ENCODE measurements at regions not wholly inside any gene's neighbourhood (a gene's known extent, or its start where the extent isn't known, plus 50 kb on each side); places are given as distances from the start of the nearest gene placed in this dataset.
"Not testable (repeated sequence)": the region's sequence is repeated elsewhere in the genome, so short reads cannot be mapped to it uniquely, and the experiment has no call there.

DNA sequence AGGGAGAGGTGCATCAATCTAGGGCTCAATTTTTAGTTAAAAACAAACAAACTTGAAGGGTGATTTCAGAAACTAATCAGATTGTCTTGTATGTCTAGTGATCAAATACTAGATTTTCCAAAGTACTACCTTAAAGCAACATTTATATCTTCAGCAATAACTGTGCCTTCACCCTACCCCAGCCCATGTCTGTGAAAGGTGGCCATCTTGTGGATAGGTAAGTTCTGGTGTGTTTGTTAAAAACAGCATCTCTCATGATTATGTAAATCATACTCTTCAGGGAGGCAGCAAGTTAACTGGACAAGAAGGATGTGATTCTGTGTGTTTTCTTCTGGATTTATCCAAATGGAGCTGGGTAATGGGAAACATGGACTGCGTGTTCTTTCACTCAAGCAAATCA, 81.4 kb upstream of the ACSL1 start:
- DNase-seq (ENCODE audit: low spot score) = no peak

DNA sequence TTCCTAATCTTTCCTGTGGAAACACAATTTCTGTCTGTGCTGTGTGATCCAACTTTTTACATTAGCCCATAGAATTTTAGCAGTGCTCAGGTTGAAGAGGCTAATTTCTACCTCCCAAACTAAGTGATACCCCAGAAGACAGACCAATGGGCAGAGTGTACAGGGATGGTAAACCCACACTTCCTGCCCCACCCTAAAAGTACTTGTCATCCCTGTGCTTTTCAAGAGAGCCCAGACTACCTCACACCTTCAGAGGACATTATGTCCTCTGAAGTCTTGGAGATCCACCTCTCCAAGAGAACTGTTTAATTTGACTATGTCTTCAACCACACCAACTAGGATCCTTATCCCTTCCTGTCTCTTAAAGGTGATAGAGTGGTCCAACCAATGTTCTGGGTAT, 82.0 kb upstream of the ACSL1 start:
- DNase-seq (ENCODE audit: low spot score) = no peak

DNA sequence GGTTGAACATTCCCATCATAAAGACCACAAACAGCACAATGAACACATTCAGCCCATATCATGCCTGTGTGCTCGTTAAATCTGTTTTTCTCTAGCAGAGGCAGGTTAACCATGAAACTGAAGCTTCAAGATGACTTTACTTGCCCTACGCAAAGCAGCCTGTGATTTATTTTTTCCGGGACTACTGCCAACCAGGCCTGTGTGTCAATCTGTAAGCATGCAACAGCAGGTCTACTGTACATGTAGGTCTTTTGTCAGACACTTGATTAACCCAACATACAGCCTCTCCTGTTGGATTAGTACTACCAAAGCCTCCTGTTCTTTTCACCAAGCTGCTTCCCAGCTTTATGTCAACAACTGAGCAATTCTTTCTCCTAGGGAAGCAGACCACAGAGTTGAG, 85.5 kb upstream of the ACSL1 start:
- no peak for DNase-seq (ENCODE audit: low spot score)

DNA sequence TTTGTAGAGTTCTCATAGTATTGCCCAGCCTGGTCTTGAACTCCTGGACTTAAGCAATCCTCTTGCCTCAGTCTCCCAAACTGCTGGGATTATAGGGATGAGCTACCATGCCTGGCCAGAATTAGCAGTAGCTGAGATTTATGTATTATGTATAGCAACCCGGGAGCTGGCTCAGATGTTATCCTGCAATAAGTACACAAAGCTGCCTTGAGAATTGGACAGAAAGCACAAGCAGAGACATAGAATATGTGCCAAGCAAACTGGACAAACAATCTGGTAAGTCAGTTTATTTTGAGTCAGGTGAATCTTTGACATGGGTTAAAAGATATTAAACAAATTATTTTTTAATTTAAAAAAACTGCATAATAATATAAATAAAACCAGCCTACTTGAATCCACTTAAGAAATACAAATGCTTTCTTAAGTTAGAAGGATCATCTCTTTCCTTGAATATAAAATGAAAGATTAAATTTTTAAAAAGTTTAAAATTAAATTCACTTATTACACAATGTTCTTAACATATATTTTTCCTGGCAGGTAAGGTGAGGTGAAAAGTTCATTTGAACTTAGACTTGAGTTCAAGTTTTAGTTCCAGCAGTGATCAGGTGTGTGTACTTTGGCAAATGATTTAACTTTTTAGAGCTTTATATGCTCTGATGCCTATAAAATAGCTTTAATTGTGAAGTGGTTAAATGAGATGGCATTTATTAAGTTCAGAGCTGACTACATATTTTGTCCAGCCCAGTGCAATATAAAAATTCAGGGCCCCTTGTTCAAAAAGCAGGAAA, 87.8 kb upstream of the ACSL1 start:
- no peak for DNase-seq (ENCODE audit: low spot score)

DNA sequence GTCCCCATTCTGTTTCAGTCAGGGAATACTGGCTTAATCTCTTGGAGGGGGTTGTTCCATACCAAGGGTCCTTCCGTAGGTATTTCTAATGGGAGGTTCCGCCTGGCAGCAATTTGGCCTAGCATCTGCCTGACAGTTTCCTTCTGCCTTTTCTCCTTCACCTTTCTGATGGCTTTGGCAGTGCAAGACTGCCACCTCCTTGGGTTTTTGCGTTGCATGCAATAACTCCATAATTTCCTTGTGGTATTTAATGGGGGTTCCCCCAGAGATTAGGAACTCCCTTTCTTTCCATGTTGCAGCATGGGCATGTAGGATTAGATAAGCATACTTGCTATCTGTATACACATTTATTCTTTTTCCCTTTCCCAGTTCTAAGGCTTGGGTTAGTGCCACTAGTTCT, 93.0 kb upstream of the ACSL1 start:
- DNase-seq (ENCODE audit: low spot score) = not testable (repeated sequence)

DNA sequence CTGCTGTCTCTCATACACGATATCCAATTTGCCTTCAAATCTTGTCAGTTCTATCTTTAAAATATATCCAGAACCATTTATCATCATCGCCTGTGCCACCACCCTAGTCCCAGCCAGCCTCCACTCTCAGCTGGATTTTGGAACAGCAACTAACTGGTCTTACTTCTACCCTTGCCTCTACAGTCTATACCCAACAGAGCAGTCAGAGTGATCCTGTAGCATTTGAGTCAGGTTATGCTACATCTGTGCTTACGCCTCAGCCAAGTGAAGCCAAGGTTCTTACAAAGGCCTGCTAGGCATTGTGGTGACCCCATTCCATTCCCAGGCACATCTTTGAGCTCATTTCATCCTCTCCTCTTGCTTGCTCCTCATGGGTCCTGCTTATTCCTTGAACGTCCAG, 95.7 kb upstream of the ACSL1 start:
- no peak for DNase-seq (ENCODE audit: low spot score)

DNA sequence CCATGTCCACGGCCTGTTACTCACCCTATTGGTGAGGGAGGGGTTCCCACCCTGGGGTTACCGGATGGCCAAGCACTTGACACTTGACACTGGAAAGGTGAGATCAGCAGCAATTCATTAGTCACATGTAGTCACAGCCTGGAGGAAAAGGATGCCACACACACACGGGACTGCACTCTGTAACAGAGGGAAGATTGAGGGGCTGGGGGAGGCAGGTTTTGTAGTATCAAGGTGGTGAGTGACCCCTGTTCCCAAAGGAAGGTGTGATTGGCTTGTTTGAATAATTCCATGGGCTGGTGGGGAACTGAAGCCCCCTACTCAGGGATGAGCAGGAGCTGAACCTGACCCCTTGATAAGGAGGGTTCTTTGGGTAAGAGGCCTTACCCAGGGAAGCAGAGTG, 96.0 kb upstream of the HELT start:
- no peak for DNase-seq (ENCODE audit: low spot score)

DNA sequence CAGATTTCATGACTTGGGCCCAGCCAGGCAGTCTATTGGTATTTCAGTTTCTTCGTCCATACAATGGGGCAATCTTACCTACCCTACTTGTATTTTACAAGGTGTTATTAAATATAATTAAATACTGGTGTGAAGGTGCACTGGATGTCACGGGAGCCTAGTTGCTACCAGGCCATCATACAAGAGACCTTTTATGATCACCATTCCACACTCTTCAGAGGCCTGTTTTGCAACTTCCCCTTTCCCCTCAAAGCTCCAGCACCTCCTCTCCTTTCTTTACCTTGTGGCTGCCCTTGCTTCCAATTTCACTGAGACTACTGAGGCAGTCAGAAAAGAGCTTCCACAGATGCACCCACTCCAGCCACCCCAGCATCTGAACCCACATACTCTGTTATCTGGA, 93.8 kb upstream of the HELT start:
- DNase-seq (ENCODE audit: low spot score) = no peak

DNA sequence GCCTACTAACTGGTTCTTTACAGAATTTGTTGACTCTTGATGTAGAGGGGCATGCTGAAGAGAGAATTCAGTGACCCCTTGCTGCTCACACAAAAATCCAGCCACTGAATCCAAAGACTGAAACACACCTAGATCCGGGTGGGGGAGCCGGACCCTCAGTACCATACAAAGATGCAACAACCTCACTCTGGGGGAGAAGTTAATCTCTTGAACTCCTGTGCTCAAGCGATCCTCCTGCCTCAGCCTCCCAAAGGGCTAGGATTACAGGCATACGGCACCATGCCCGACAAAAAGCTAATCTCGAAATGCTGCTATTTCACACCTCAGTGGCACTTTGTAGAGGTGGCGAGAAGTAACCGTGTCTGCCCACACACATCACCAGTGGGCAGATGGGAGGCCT, 88.8 kb upstream of the HELT start:
- no peak for DNase-seq (ENCODE audit: low spot score)

DNA sequence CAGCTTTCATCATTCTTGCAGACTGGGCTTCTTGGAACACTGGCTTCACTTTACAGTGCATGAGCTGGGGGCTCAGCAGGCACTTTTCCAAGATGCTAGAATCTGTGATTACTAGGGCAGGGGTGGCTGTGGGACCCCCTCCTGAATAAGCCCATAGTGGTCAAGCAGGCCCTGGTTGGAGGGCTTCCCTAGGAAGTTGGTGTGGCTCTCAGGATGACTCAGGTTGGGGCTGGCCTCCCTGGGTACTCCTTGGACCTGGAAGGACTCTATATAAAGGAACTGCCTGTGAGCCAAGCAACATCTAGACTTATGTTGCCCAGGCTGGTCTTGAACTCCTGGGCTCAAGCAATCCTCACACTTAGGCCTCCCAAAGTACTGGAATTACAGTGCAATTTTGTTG, 88.3 kb upstream of the HELT start:
- no peak for DNase-seq (ENCODE audit: low spot score)

DNA sequence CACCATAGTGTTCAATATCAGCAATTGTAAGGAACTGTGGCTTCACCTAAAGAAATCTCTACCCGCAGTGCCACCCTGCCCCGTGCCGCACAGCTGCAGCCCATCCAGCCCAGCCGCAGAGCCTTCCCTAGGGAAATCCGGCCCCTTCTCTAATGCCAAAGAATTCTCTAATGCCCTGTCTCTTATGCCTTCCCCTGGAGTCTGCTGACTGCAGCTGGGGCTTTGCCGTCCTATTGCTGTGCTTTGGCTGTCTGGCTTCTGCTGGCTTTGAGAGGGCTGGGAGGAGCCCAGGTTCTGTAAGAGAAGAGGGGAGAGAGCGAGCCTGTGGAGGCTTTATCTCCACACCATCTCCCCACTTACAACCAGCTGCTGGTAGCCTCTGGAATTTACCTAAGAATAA, 85.9 kb upstream of the HELT start:
- DNase-seq (ENCODE audit: low spot score) = no peak

DNA sequence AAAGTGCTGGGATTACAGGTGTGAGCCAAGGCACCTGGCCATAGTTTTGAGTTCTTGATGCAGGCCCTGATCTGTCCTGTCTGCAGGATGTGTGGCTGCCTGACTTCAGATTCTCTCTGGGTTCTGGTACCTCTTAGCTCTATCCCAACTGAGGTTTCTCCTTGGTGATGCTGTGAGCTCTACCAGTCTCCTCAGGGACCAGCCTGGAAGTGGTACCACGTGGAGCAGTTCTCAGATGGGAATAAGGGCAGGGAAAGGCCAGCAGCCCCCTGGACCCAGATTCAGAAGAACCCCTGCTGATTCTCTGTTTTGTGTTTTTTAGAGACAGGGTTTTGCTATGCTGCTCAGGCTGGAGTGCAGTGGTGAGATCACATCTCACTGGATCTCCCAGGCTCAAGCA, 85.0 kb upstream of the HELT start:
- DNase-seq (ENCODE audit: low spot score) = no peak

DNA sequence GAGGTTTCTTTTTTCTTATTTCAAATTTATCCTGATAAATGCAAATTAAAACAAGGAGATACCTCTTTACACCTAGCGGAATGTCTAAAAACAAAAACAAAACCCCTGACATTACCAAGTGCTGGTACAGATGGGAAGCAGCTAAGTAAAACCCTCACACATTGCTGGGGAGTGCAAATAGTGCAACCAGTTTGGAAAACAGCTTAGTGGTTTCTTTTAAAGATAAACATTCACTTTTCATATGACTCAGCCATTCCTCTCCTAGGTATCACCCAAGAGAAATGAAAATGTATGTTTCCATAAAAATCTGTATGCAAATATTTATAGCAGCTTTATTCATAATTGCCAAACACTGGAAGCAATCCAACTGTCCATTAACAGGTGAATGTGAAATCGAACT, 84.1 kb upstream of the HELT start:
- DNase-seq (ENCODE audit: low spot score) = no peak

DNA sequence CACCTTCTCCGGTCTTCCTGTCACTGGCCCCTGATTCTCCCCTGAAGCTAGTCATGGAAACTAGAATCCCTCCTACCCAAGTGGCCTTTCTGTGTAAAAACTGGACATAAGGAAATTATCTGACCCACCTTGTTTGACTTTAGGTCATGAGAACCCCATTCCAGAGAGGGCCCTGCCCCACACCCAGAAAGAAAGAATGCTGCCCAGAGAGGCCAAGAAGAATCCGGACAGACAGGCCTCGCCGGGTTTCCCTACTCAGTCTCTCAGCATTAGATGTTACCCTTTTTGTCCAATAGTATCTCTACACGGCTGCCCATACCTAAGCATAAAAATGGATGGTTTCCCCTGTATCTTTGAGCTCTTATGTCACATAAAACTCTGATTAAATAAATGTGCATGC, 83.3 kb upstream of the HELT start:
- no peak for DNase-seq (ENCODE audit: low spot score)

DNA sequence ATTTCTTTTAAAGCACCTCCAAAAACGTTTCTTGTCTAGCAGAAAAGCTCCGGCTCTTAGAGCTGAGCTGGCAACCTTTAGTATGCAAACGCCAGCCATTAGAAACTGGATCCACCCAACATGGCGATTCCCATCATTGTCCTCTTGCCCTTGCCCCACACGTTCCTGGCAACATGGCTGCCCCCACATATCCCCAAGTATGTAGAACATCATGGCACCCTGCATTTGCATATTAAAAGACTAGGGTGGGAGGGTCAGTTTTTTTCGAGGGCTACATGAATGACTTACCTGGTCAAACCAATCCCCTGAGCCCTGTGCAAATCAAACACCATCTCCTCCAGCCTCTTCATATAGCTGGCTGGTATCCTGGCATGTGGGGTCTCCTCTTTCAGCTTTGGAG, 82.2 kb upstream of the HELT start:
- DNase-seq (ENCODE audit: low spot score) = no peak

DNA sequence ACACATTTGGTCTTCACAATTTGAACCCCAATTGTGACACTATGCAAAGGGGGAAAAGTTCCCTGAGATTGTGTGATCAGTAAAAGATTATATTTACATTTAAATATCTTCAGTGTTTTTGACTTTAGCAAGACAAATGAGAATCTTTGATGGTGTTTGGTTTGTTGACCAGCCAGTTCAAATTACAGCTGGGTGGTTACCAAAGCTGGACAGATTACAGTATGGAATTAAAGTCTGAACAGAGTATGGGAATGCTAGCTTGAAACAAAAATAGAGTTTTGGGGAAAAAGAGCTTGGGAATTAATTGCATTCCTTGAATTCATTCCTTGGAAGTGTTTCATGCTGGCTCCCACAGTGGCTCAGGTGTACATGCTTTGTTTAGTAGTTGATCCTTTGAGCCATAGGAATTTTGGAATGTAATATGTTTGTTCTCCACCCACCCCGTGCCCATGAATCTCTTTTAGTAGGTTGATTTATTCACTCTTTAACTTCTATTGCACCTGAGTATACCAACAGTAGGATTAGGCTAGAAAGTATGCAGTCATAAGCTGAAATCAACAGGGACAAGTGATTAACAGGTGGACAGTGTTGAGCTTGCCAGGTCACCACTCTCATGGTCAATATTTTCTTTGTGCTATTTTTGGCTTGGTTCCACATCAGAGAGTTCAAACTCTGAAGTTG, 81.1 kb upstream of the HELT start:
- no peak for DNase-seq (ENCODE audit: low spot score)

DNA sequence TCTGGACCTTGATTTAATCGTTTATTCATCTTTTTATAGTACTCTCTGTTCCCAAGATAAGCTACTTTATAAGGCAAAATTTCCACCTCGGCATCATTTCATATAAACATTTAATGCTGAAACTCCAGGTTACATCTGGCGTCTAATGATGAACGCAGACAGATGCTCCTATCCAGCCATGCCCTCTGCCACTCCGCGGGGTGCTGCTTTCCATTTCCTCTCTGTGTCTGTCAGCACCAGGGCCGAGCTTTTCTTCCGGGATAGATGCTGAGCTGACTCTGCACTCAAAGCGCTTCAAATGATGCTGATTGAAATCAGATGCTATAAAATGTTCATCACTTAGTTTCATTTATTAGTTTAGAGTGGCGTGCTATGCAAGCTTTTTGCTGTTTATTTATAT, 80.5 kb upstream of the HELT start:
- no peak for DNase-seq (ENCODE audit: low spot score)

DNA sequence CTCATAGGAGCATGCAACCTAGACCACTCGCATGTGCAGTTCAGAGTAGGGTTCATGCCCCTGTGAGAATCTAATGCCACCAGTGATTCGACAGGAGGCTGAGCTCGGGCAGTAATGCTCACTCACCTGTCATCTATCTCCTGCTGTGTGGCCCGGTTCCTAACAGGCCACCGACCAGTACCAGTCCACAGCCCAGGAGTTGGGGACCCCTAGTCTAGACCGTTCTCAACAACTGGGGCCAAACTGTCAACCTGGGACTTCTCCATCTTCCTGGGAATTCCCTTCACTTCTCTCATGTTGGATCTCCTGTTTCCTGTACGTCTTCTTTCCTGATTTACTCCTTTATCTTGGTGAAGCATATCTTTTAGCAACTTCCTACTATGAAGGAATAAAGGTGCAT, 79.4 kb upstream of the HELT start:
- no peak for DNase-seq (ENCODE audit: low spot score)

DNA sequence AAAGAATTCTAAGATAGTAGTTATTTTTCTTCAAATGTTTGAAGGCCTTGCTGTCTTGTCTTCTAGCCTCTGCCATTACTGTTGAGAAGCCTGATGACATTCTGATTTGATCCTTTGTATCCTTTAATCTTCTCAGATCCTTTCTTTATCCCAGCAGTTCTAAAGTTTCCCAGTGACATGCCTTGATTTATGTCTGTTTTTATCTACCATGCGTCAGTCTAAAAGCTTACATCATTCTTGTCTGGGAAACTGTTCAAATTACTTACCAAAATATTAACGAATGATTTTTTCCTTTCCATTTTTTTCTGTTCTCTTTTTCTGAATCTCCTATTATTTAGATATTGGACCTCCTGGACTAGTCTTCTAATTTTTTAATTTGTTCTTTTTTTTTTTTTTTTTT, 78.3 kb upstream of the HELT start:
- no peak for DNase-seq (ENCODE audit: low spot score)

DNA sequence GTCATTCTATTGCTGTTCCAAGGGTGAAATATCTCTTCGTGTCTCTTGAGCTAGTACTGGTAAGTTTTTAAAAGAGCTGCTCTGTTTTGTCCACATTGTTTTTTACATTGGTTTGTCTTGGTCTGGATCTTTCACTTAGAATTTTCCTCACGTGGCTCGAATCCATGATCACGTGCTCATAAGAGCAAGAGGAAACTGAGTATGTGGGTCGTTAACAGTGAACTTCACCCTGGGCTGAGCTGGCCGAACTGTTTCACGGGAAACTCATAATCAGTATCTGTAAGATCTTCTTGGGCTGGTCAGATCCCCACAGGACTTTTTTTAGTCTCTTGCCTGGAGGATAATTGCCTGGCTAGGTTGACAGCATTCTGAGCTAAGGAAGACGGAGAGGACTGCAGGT, 77.8 kb upstream of the HELT start:
- DNase-seq (ENCODE audit: low spot score) = no peak

DNA sequence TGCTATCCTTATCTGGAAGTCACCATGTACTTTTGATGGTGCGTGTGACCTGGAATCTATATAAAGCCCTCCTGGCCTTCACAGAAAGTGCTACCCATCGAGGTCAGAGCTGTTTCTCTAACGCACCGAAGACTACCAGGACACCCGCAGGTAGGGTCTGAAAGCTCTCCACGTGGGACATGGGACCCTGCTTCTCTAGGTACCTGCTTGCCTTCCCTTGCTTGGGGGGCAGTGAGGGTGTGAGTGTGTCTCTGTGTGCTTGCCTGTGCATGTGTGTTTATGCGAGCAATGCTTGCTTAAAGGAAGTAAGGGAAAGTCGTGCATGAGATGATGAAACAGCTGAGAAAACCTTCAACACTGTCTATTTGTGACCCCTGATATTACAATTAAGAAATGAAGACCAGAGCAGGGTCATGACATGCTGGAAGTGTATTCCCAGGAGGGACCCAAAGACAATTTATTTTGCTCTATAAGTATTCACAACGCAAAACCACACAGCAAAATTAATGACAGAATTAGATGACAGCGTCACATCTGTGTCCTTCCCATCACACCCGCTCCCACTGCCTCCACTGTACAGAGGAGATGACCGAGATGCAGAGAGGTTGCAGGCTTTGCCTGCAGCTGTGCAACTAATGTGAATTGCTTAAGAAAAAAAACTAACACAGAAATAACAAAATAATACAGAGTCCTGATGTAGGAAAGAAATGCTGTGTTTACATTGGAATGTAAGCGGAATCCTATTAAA, 76.4 kb upstream of the HELT start:
- no peak for DNase-seq (ENCODE audit: low spot score)

DNA sequence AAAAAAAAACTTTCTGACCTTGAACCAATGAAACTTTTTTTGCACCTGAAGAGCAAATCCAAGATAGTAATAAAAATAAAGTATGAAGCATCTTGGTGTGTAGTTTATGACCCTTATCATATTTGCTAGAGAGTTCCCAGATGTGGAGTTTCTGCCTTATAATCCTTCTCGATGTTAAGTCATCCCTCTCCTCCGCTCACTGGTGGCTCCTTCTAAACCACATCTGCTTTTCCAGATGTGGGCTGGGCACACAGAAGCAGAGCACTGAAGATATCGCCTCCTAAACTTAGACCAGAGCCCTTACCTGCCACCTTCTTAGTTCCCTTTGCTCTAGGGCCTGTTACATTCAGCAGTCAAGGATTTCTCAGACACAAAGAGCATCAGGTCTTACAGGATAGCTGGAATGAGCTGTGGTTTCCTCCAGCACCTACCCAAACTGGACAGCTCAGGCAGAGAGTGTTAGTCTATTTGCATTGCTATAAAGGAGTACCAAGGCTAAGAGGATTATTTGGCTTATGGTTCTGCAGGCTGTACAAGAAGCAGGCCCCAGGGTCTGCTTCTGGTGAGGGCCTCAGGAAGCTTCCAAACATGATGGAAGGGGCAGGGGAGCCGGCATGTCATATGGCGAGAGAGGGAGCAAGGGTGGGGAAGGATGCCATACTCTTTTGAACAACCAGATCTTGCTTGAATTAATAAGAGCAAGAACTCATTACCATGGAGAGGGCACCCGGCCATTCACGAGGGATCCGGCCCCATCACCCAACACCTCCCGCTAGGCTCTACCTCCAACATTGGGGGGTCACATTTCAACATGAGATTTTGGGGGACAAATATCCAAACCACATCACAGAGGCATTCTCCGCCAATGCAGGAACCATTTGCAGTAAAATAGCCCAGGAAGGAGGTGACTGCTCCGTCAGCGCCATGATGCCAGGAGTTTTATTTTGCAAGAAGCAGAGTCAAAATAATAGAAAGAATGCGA, 75.6 kb upstream of the HELT start:
- no peak for DNase-seq (ENCODE audit: low spot score)

All from mucosa of gallbladder (tissue), 1 donor.